Lung microvascular endothelial cell (primary cell): ENCODE measurements at regions not wholly inside any gene's neighbourhood (a gene's known extent, or its start where the extent isn't known, plus 50 kb on each side); places are given as distances from the start of the nearest gene placed in this dataset.
"Not testable (repeated sequence)": the region's sequence is repeated elsewhere in the genome, so short reads cannot be mapped to it uniquely, and the experiment has no call there.

ENCODE experiments used
- DNase-seq, 2 donors: peaks; one replicate each; pipeline versions ENCODE4 v3.0.0 to v3.0.0-alpha.2; 2010; ENCODE audit warnings: low read depth in 2 of 2

DNA sequence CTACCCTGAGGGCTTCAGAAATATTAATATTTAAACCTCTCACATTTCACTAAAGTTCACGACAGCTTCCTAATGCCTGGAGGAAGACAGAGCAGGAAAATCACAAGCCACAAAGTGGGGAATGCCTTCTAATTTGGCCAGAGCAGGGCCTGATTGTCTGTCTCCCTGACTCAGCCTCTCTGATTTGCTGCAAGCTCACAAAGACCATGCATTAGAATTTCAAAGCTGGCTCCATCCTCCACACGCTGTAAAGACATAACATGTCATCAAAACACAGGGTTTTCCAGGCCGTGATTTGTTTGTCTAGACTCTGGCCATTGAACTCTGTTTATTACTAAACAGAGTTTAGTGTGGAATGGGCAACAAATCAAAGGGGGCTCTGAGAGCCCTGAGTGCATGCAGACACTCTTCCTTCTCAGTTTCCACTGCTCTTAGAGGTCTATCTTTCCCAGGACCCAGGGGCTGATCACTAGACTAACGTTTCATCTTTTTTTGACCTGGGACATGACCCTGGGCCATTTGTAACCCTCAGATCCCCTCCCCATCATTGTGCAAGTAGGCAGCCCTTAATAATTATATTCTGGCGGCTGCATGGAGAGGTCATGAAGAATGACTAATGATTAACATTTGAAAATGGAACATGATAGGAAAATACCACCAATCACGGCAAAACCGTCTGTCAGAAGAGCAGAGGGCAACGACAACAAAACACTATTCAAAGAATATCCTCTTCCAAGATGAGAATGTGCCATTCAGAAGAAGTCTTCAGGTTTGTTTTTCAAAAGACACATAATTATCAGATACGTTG, 140.2 kb downstream of the ENC1 start:
- no peak for DNase-seq

DNA sequence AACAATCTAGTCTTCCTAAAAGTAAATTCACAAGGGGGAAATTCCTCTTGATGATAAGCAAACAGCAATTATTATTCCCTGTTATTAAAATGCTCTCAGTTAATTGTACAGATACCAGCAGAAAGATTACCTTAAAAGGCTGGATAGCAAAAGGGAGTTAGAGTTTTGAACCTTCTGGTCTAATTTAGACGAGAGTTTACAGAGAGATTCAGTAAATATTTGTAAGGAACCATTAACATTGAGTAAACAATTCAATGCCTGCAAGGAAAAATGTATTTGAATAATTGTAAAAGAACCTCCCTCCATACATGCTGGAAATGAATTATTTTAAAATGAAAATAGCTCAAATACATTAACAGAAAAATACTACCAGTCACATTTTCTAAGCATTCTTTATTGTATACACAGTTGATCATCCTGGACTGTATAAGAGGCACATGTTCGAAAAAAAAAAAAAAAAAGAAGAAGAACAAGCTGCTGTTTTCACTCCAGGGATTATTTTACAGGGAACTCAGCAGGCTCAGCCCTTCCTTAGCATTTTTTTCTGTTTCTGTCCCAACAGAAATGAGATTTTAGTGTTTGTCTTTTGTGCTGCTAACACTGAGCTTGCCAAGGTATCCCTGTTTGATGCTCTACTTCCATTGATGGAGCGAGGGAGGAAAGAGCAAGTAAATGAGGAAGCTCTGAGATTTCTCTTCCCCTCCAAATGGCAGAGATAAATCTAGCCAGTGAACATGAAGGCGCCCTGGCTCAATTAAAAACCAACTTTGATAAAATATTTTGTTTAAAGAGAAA, 141.1 kb downstream of the ENC1 start:
- DNase-seq, result no peak

DNA sequence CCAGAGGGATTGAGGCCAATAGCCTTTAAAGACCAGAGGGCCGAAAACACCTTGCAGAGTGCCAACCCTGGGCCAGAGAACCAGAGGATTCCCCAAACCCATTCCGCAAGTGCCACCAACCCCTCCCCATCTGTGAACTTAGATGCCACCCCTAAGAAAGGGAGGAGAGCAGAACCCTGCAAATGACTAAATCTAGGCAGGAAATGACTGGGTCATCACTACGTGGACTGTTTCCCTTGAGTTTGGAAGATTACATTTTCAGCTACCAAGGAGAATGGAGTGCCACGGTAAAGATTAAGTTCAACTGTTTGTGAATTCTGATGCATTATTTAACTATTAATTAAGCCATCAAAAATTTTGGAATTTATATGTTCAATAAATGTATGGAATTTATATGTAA, 142.8 kb downstream of the ENC1 start:
- peak in 1 of 2 donors; percentile 40 for DNase-seq

DNA sequence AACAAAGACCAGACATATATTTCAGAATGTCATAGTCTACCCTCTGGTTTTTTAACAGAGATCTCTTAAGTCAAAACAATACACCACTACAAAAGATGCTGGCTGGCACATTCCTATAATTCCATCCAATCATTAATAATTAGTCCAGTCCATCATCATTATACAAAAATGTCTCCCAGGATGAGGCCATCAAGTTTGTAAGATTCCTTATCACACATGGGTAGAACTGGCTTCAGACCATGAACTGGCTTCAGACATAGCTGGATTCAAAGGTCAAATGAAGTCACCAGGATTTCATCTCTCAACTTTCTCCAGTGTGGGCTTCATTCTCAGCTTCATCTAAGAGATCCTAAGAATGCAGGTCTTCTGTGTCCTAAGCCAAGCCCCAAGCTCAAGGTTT, 147.1 kb downstream of the ENC1 start:
- DNase-seq, result no peak

DNA sequence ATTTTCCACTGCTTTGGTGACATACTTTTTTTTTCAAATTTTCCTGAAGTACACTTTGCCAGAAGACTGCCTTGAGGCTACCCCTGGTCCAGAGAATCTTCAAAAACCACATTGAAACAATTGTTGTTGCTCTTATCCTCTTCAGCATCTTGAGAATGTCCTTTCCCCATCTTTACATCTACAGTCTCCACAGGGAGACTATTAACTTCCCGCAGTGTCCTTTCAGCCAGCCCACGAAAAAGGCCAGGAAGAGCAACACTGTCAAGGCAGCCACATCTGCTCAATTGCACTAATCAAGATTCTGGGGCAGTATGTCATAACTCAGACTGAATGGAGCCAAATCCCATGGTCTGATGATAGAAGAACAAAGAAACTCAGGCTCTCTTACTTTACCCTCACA, 148.3 kb downstream of the ENC1 start:
- no peak for DNase-seq

DNA sequence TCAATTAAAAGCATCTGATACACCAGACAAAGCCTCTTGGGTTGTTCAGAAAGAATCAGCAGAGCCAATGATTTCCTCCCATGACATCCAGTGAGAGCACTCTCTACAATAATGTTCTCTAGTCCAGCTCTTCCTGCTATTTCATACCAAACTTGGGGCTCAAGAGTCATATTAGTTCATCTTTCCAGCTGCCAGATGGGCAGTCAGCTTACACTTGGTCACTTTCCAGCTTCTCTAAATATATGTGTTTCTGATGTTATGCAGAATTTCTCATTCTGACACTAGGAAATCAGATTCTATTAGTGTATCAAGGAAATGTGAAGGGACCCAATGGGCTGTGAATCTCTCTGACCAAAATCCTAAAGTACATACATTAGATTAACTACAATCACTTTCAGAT, 148.9 kb downstream of the ENC1 start:
- no peak for DNase-seq

DNA sequence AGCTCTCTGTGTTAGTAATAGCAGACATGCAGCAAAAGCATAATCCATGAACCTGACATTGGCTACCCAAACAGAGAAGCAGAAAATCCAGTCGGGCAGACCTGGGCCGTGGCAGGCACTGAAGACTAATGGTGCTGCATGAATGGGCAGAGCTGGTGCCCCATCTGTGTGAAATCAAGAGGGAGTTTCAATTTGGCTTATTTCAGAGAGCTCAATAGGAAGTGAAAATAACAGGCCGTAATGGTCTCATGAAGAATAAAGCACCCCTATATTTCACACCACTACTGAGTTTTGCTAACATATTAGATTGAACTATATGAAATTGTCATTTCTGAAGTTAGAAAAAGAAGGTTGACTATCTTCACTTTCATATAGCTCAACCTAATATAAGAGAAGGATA, 149.7 kb downstream of the ENC1 start:
- DNase-seq, result no peak

DNA sequence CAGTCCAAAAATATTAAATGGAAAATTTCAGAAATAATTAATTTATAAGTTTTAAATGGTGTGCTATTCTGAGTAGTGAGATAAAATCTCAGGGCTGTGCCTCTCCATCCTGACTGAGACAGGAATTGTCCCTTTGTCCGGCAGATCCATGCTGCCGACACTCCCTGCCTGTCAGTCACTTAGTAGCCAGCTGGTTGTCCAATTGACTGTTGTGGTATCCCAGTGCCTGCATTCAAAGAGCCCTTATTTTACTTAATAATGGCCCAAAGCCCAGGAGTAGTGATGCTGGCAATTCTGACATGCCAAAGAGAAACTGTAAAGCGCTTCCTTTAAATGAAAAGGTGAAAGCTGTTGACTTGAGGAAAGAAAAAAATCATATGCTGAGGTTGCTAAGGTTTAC, 157.5 kb downstream of the ENC1 start:
- DNase-seq, result no peak

DNA sequence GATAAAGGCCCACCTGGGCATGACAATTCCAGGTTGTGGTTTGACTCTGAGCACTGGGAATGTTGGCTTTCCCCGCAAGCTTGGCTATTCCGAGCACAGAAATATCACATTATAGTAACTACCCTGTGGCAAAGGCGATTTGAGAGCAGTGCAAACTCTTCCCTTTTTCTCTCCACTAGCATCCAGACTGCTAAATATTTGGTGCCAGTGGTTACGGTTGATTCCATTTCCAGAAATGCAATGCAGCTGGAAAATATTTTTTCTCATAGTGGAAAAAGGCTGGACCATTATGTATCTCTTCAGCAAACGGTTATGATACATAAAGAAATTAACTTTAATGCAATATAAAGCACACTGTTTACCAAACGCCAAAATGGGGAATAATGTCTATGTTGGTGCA, 158.0 kb downstream of the ENC1 start:
- no peak for DNase-seq

DNA sequence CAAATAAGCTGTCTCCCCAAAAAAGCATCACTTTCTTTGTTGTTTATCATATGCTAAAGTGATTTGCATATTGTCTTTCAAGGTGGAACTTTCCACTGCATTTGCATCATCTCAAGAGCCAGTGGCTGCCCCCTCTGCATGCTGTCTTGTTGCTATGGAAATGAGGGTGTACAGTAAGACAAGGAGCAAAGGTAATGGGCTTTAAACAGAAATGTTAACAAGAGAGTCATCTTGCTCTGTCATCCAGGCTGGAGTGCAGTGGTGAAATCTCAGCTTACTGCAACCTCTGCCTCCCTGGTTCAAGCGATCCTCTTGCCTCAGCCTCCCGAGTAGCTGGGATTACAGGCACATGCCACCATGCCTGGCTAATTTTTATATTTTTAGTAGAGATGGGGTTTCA, 159.2 kb downstream of the ENC1 start:
- DNase-seq, result not testable (repeated sequence)

DNA sequence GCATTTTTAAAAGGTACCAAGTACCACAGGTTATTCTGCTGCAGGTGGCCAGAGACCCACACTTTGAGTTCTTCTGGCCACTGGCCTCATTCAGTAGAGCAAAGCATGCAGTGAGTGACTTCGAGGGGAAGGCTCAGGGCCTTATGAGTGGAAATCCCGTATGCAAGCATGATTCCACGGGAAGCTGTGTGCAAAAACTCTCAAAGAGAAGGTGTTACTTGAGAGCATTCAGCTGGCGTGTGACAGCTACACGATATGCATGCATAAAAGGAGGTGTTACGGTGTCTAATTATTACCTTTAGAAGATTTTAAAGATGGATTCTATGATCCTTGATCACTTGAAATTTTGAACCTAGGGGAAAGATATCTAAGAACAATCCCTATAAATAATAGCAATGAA, 160.3 kb downstream of the ENC1 start:
- DNase-seq, result no peak

DNA sequence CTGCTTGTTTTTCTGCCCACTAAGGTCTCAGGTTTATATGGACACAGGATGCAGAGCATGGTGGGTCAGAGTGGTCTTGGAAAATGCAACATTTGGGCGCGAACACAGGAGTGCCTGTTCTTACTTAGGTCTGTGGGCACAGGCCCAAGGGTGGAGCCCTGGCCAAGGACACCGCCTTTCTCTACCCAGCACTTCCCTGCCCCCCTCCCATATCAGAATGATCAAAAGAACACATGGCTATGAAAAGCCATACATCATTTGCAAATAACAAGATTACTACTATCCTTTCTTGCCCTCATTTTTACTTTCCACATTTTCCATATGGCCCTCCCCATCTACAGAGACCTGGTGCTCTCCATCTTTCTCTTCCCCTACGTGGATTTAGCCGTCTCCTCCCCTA, 162.2 kb downstream of the ENC1 start:
- no peak for DNase-seq

DNA sequence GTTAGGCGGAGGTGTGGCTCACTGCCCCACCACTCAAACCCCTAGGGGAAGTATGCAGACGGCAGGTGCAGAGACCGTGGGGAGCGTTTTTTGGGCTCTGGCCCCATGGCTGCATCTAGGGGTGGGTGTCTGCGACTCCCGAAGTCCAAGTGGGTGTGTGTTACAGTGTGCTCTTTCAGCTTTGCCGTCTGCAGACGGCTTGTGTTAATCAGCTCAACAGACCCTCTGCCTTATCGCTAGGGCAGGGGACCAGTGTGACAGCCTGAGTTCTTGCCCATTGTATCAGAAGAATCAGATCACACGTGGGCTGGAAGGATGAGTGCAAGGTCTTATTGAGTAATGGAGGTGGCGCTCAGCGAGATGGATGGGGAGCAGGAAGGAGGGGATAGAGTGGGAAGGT, 162.8 kb downstream of the ENC1 start:
- DNase-seq, result no peak

DNA sequence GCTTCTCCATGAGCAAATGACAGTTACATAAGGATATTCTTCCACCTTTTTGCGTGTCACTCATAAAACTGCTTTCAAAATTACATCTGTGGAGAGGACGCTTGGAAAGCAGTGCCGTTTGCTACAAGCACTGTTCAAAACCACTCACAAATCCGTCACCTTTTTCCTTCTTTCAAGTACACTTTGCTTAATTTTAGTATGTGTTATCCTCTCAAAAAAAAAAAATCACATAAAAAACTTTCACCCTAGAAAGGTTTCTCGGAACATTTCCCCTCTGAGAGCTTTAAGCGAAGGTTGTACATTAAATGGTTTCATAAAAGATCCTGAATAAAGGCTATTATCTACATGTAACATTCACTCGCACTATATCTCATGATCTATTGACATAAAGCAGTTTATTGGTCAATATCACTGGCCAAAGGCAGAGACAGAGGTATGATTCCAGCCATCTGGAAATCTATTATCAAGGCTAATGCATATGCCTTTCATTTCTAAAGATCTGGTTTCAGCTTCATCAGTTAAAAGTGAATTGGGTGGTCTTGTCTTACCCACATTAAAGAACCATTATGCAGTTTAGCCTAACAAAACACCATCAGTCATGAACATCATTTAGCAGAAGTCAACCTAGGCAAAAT, 163.6 kb downstream of the ENC1 start:
- DNase-seq, result no peak

DNA sequence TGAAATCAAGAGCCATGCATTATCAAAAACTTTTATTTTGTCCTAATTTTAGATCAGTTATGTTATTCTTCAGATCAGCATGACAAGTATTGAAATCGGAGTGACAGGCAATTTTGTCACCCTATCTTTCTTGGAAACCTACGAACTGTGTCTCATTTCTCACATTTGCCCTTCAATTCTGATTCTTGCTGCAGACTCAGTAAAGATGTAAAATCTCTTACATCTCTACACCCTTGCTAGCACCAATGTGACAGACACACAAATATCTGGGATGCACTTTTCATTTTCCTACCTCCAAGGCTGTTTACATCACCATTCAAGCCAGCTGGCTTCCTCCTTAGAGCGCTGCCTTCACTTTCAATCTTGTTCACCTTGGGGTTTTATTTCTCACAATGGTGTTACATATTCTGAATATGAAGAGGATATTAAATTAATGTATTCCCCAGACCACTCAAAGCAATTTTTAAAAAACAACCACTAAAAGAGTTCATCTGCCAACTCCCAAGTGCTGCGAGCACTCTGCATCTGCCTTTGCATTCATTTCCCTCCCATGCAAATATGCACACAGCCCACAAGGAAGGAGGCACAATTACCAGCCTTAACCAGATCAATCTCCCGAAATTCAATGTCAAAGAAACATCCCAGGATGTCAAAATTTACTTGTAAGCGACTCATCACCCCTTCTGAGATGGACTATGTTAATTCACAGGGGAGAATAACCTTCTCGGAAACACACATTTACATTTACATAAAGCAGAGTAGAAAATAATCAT, 164.3 kb downstream of the ENC1 start:
- DNase-seq, result no peak

DNA sequence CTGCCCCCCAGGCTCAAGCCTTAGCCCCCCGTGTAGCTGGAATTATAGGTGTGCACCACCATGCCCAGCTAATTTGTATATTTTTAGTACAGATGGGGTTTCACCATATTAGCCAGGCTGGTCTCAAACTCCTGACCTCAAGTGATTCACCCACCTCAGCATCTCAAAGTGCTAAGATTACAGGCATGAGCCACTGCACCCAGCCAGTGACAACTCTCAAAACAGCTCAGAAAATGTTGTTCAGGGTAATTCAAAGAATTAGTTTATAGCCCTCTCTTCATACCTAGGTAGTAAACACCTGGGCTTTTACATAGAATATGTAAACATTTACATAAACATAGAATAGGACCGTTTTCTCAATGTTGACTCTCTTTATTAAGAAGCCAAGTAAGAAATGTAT, 168.7 kb downstream of the ENC1 start:
- no peak for DNase-seq

DNA sequence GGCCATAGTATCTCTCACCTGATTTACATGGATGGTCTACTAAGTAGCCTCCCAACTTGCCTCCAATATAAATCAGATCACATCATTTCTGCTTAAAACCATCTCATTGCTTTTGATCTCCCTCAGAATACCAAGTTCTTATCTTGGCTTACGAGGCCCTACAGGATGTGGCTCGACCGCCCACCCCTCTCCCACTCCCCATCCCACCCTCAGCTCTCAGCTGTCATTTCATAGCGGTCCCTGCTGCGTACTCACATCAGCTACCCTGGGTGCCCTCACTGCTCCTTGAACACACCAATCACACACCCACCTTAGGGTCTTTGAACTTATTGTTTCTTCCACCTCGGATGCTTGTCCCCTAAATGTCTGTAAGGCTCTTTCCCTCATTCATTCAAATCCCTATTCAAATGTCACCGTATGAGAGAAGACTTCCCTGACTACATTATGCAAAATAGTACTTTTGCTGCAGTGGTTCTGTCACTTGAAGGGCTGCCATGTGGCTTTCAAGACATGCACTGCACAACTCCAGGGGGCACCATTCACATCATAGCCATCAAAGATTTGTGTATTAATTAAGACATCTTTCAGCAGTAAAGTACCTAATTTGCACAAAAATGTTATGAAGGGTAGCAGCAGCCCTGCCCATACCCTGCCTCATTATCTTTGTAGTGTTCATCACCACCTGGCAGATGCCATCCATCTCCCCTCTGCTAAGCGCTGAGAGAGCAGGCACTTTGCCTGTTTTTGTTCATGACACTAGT, 171.1 kb downstream of the ENC1 start:
- DNase-seq, result no peak

DNA sequence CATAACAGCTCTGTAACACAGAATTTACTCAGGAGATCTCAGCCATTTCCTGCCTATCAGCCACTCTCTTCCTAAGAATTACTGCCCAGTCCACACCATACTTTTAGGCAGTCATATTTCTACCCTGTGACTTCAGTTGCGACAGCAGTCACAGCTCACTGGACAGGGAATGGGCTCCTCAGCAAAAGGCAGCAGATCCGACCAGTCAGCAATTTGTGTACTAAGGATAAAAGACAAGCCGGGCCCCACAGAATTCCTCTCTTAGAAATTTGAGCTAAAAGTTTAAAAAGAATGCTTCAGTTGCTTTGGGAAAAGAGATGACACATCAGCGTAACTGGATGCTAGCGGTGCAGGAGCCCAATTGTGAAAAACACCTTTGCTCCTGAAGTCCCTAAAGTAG, 172.1 kb downstream of the ENC1 start:
- no peak for DNase-seq

DNA sequence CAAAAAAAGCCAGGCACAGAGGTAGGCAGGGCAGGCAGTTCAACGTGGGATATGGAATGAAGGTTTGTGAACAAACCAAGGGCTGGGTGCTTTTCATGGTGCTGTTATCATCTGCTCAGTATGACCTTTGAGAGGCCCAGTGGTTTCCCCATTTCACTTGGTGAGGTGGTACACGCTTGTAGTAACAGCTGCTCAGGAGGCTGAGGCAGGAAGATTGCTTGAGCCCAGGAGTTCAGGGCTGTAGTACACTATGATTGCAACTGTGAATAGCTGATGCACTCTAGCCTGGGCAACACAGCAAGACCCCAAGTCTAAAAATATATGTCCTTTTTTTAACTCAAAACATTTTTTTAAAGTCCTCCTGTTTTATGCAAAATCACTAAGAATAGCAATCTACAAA, 174.8 kb downstream of the ENC1 start:
- no peak for DNase-seq

DNA sequence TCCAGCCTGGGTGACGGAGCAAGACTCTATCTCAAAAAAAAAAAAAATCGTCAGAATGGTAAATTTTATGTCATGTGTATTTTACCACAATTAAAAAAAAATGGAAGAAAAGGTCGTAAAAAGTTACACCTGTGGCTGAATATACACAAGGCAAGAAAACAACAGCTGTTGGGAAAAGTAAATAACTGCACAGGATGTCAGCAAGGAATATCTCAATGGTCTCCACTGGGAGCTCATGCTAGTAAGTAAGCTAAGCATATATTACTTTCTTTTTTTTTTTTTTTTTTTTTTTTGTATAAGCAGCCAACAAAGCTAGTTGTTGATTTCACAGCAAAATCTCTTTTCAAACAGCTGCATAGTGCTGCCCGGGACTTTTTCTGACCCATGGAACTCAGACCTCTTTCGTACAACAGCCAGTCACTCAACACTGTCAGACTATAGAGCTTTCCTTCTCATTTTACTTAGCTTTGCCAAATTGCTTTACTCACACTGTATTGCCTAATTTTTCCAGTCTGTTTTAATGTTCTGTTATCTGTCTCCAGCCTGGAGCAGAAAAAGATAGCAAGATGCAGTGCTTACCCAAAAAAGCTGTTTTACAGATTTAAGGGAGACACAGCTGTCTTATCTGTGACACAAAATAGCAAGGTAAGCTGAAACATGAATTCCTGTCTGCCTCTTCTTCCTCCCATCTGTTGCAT, 175.9 kb downstream of the ENC1 start:
- DNase-seq, result peak in 1 of 2 donors; percentile 88

DNA sequence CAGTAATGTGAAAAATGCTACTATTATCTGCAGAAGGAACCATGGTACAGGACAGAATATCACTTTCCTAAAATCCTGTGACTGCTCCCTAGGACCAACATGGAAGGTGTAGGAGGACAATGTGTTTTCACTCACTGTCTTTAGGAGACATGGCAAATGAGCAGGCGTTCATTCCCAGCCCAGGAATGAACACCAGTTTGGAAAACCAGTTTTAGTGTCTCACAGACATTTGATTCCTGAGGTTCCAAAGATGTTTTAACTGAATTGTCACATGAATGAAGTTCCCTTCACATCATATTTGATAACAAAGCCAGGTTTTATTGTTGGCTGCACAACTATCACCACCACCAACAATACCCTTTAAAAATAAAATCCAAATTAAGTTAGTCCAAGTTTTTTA, 178.2 kb downstream of the ENC1 start:
- DNase-seq, result no peak
